ENCODE measurements at regions not wholly inside any gene's neighbourhood (a gene's known extent, or its start where the extent isn't known, plus 50 kb on each side); places are given as distances from the start of the nearest gene placed in this dataset.

GRCh38 chr2:34950797-34951196, 1351.7 kb upstream of the FAM98A start:
- H3K9ac ChIP-seq (ENCODE audit: low read length), result no peak overlapping the region
- TF ChIP-seq CTCF (IDR thresholded peaks at IDR 0.05; ENCODE audit: insufficient read depth, low read length, poor library complexity, severe bottlenecking), result no peak
- TF ChIP-seq EZH2phosphoT487 (conservative IDR thresholded peaks at IDR 0.05; ENCODE audit: low read length), result no peak

GRCh38 chr2:34949316-34949715, 1350.2 kb upstream of the FAM98A start:
- Histone ChIP-seq H3K36me3 (ENCODE audit: low read length) (no peaks in the 10 kb centered on the region), H3K9ac (ENCODE audit: low read length) (no peak overlapping the region), H3K4me3 (ENCODE audit: insufficient read depth, low read length, poor library complexity, severe bottlenecking) (no peak overlapping the region), H3F3A (ENCODE audit: insufficient read depth) (no peaks in the 10 kb centered on the region), H3K79me2 (ENCODE audit: insufficient read depth, low read length) (no peaks in the 10 kb centered on the region), H3K27ac (ENCODE audit: low read depth, low read length) (no peak overlapping the region), H2AFZ (ENCODE audit: low read depth, low read length, severe bottlenecking) (no peak overlapping the region), H3K9me3 (ENCODE audit: insufficient read depth, low read length) (no peaks in the 10 kb centered on the region), H3K4me2 (ENCODE audit: low read depth, low read length, poor library complexity, severe bottlenecking) (no peak overlapping the region), H3K9me2 (replicated peaks; ENCODE audit: insufficient read depth, low read length) (no peaks in the 10 kb centered on the region), H3K27me3 (ENCODE audit: low read length) (no peaks in the 10 kb centered on the region), H4K20me1 (ENCODE audit: low read depth, low read length) (no peaks in the 10 kb centered on the region)
- TF ChIP-seq EZH2phosphoT487 (conservative IDR thresholded peaks at IDR 0.05; ENCODE audit: low read length) (no peak), CTCF (IDR thresholded peaks at IDR 0.05; ENCODE audit: insufficient read depth, low read length, poor library complexity, severe bottlenecking) (no peak)

More at GRCh38 chr2:34950797-34951196, 1351.7 kb upstream of the FAM98A start:
- H4K20me1 ChIP-seq (ENCODE audit: low read depth, low read length), result no peaks in the 10 kb centered on the region
- H3K36me3 ChIP-seq (ENCODE audit: low read length), result no peaks in the 10 kb centered on the region
- no peaks in the 10 kb centered on the region for H3K9me3 ChIP-seq (ENCODE audit: insufficient read depth, low read length)
- H3K27ac ChIP-seq (ENCODE audit: low read depth, low read length), result no peak overlapping the region
- H3K9me2 ChIP-seq (replicated peaks; ENCODE audit: insufficient read depth, low read length), result no peaks in the 10 kb centered on the region
- H3F3A ChIP-seq (ENCODE audit: insufficient read depth), result no peaks in the 10 kb centered on the region
- H3K27me3 ChIP-seq (ENCODE audit: low read length), result no peaks in the 10 kb centered on the region
- no peak overlapping the region for H2AFZ ChIP-seq (ENCODE audit: low read depth, low read length, severe bottlenecking)
- H3K79me2 ChIP-seq (ENCODE audit: insufficient read depth, low read length), result no peaks in the 10 kb centered on the region
- no peak overlapping the region for H3K4me3 ChIP-seq (ENCODE audit: insufficient read depth, low read length, poor library complexity, severe bottlenecking)
- no peak overlapping the region for H3K4me2 ChIP-seq (ENCODE audit: low read depth, low read length, poor library complexity, severe bottlenecking)

GRCh38 chr2:34936089-34936488, 1337.0 kb upstream of the FAM98A start:
- TF ChIP-seq CTCF (IDR thresholded peaks at IDR 0.05; ENCODE audit: insufficient read depth, low read length, poor library complexity, severe bottlenecking), result no peak
- TF ChIP-seq EZH2phosphoT487 (conservative IDR thresholded peaks at IDR 0.05; ENCODE audit: low read length), result no peak
- no peak overlapping the region for H3K4me3 ChIP-seq (ENCODE audit: insufficient read depth, low read length, poor library complexity, severe bottlenecking)
- no peaks in the 10 kb centered on the region for H3K79me2 ChIP-seq (ENCODE audit: insufficient read depth, low read length)
- no peaks in the 10 kb centered on the region for H3K36me3 ChIP-seq (ENCODE audit: low read length)
- H3K27me3 ChIP-seq (ENCODE audit: low read length), result no peaks in the 10 kb centered on the region
- no peak overlapping the region for H3K9ac ChIP-seq (ENCODE audit: low read length)
- H2AFZ ChIP-seq (ENCODE audit: low read depth, low read length, severe bottlenecking), result no peak overlapping the region
- H3K4me2 ChIP-seq (ENCODE audit: low read depth, low read length, poor library complexity, severe bottlenecking), result no peak overlapping the region
- no peak overlapping the region for H3K27ac ChIP-seq (ENCODE audit: low read depth, low read length)
- no peaks in the 10 kb centered on the region for H3K9me3 ChIP-seq (ENCODE audit: insufficient read depth, low read length)
- H3F3A ChIP-seq (ENCODE audit: insufficient read depth), result no peaks in the 10 kb centered on the region
- no peaks in the 10 kb centered on the region for H4K20me1 ChIP-seq (ENCODE audit: low read depth, low read length)
- no peaks in the 10 kb centered on the region for H3K9me2 ChIP-seq (replicated peaks; ENCODE audit: insufficient read depth, low read length)

Measured in SU-DHL-6 (cell line).